ENCODE measurements at regions not wholly inside any gene's neighbourhood (a gene's known extent, or its start where the extent isn't known, plus 50 kb on each side); places are given as distances from the start of the nearest gene placed in this dataset.

DNA sequence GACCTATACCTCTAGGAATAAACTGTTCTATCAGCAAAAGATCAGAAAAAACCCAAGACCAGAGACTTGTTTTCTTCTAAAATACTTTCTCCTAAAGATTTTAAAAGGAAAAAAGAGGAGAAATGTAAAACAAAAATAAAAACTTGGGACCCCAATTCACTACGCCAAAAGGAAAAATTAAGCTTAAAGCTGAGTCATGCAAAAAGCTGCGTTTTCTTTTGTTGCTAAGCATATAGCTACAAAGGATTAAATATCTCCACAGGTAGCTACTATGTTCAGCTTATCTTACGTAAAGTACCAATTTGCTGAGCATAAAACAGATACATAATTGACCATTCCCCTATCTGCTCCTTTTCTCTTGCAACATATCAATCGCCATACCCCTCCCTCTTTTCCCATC lies 950.0 kb upstream of the NXPH2 start:
- no peak for TF ChIP-seq ZNF214 (tag by site-specific recombination; IDR thresholded peaks at IDR 0.05; ENCODE audit: borderline replicate concordance)
- TF ChIP-seq ZNF248 (tag by site-specific recombination; IDR thresholded peaks at IDR 0.05) = no peak
- TF ChIP-seq KLF9 (tag by site-specific recombination; IDR thresholded peaks at IDR 0.05; ENCODE audit: low read depth) = no peak
- no peak for TF ChIP-seq ZNF416 (tag by site-specific recombination; IDR thresholded peaks at IDR 0.05)
- TF ChIP-seq KLF10 (tag by site-specific recombination; IDR thresholded peaks at IDR 0.05) = no peak
- no peak for TF ChIP-seq ZNF596 (tag by site-specific recombination; IDR thresholded peaks at IDR 0.05)
- TF ChIP-seq, protein P1, sequence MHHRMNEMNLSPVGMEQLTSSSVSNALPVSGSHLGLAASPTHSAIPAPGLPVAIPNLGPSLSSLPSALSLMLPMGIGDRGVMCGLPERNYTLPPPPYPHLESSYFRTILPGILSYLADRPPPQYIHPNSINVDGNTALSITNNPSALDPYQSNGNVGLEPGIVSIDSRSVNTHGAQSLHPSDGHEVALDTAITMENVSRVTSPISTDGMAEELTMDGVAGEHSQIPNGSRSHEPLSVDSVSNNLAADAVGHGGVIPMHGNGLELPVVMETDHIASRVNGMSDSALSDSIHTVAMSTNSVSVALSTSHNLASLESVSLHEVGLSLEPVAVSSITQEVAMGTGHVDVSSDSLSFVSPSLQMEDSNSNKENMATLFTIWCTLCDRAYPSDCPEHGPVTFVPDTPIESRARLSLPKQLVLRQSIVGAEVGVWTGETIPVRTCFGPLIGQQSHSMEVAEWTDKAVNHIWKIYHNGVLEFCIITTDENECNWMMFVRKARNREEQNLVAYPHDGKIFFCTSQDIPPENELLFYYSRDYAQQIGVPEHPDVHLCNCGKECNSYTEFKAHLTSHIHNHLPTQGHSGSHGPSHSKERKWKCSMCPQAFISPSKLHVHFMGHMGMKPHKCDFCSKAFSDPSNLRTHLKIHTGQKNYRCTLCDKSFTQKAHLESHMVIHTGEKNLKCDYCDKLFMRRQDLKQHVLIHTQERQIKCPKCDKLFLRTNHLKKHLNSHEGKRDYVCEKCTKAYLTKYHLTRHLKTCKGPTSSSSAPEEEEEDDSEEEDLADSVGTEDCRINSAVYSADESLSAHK (tag by site-specific recombination; IDR thresholded peaks at IDR 0.05) = no peak
- TF ChIP-seq REST (tag by site-specific recombination; IDR thresholded peaks at IDR 0.05) = no peak
